ENCODE measurements at regions not wholly inside any gene's neighbourhood (a gene's known extent, or its start where the extent isn't known, plus 50 kb on each side); places are given as distances from the start of the nearest gene placed in this dataset.

GRCh38 chr18:64618390-64618789, 469.5 kb upstream of the LINC00305 start:
- TF ChIP-seq POLR2A (IDR thresholded peaks at IDR 0.05) (no peak), CTCF (IDR thresholded peaks at IDR 0.05) (no peak)

Measured in Peyer's patch (tissue), 4 donors.